Right lobe of liver (tissue), 4 donors: ENCODE measurements at regions not wholly inside any gene's neighbourhood (a gene's known extent, or its start where the extent isn't known, plus 50 kb on each side); places are given as distances from the start of the nearest gene placed in this dataset.

ENCODE experiments used
- POLR2A ChIP-seq: fragments of 450-650 bp; IDR thresholded peaks from one replicate; pipeline ENCODE4 v1.6.1; 2017; ENCODE audit warnings: antibody characterized with exemption, mild to moderate bottlenecking
- TF ChIP-seq, protein P1 (sequence below), 4 donors: fragments of 200-600 bp in 3 of 4; fragments of 450-650 bp in 1 of 4; IDR thresholded peaks; one replicate each; pipeline versions ENCODE4 v1.5.1 to v1.8.0; 2016 to 2022; ENCODE audit warnings: antibody characterized with exemption in 4 of 4, mild to moderate bottlenecking in 2 of 4
- donor health status: DM: no; HTN: no; CAD: no.
- donor health status: DM: no; HTN: no; CAD: no.
- donor health status: DM: no; HTN: yes; CAD: no.

DNA sequence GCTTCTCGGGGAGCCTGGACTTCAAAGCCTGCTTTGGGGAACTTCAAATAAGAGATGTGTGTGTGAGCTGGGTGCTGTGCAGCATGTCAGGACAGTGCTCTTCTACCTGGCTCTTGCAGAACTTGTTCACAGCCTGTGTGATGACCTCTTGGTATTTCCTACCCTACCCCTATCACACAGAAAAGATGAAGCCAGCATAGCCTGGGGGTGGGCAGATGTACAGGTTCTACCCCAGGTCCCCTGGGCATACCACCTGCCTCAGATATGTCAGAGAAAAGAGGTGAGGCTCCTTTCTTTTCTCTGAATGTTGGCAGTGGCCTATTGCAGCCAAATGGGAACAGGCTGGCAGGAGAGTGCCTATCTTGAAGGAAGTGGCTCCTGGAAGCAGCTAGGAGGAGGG is 111.7 kb upstream of the ALG10B start:
- TF ChIP-seq, protein P1, sequence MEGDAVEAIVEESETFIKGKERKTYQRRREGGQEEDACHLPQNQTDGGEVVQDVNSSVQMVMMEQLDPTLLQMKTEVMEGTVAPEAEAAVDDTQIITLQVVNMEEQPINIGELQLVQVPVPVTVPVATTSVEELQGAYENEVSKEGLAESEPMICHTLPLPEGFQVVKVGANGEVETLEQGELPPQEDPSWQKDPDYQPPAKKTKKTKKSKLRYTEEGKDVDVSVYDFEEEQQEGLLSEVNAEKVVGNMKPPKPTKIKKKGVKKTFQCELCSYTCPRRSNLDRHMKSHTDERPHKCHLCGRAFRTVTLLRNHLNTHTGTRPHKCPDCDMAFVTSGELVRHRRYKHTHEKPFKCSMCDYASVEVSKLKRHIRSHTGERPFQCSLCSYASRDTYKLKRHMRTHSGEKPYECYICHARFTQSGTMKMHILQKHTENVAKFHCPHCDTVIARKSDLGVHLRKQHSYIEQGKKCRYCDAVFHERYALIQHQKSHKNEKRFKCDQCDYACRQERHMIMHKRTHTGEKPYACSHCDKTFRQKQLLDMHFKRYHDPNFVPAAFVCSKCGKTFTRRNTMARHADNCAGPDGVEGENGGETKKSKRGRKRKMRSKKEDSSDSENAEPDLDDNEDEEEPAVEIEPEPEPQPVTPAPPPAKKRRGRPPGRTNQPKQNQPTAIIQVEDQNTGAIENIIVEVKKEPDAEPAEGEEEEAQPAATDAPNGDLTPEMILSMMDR (IDR thresholded peaks at IDR 0.05): no peak
- TF ChIP-seq POLR2A: no peak
